ENCODE measurements at regions not wholly inside any gene's neighbourhood (a gene's known extent, or its start where the extent isn't known, plus 50 kb on each side); places are given as distances from the start of the nearest gene placed in this dataset.

GRCh38 chr5:58057324-58057723 is 402.6 kb downstream of the PLK2 start:
- 93 to 97% (median 95%) methylated on average over 4 of the region's 4 CpGs for WGBS, 4 donors
- Histone ChIP-seq H3K4me3 (no peak overlapping the region), H3K9me3 (peaks cover 0 to 13% (median 0%) of the 10 kb centered on the region in 12 donors), H3K4me1 (peaks cover 0 to 25% (median 2%) of the 10 kb centered on the region in 12 donors), H3K27ac (peak overlapping the region in 2 of 12 donors; percentile 13 to 43), H3K36me3 (no peaks in the 10 kb centered on the region), H3K27me3 (no peaks in the 10 kb centered on the region)
- TF ChIP-seq CTCF (IDR thresholded peaks at IDR 0.05) (no peak), POLR2A (IDR thresholded peaks at IDR 0.05) (no peak)
- no peak for ATAC-seq
- intact Hi-C loops (cut with DNase I) = no loop called here
- no peak for DNase-seq

- intact Hi-C loops (cut with DNase I) = no loop called here
- WGBS, 4 donors = 46 to 65% (median 53%) methylated on average over 1 of the region's 1 CpG
- Histone ChIP-seq H3K27ac (peak overlapping the region in 3 of 12 donors; percentile 13 to 43 (median 25)), H3K36me3 (no peaks in the 10 kb centered on the region), H3K4me3 (no peak overlapping the region), H3K27me3 (no peaks in the 10 kb centered on the region), H3K4me1 (peaks cover 0 to 23% (median 2%) of the 10 kb centered on the region in 12 donors), H3K9me3 (peaks cover 0 to 15% (median 0%) of the 10 kb centered on the region in 12 donors)
- no peak for TF ChIP-seq CTCF (IDR thresholded peaks at IDR 0.05)
- no peak for TF ChIP-seq POLR2A (IDR thresholded peaks at IDR 0.05)
- DNase-seq (peak in 1 of 5 donors; percentile 24), ATAC-seq (peak in 1 of 4 donors; percentile 64)
Measured at GRCh38 chr5:58056546-58056945, 403.3 kb downstream of the PLK2 start.

DNA sequence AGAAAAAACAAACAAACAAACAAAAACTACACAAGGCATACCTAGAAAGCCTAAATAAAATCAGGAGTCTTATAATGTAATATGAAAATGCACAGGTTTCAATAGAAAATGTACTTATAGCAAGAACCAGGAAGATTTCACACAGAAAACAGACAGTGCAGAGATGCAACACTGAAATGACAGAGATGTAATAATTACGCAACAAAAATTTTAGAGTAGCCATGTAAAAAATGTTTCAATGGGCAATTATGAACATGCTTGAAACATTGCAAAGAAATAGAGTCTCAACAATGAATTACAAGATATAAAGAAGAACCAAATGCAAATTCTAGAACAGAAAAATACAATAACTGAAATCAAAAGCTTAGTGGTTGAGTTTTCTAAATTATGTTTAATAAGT is 405.9 kb downstream of the PLK2 start:
- Histone ChIP-seq H3K27ac (no peak overlapping the region), H3K4me3 (no peak overlapping the region), H3K36me3 (no peaks in the 10 kb centered on the region), H3K4me1 (peaks cover 0 to 10% (median 0%) of the 10 kb centered on the region in 12 donors), H3K27me3 (no peaks in the 10 kb centered on the region), H3K9me3 (peaks cover 0 to 15% (median 0%) of the 10 kb centered on the region in 12 donors)
- no peak for ATAC-seq
- TF ChIP-seq CTCF (IDR thresholded peaks at IDR 0.05) (no peak), POLR2A (IDR thresholded peaks at IDR 0.05) (no peak)
- intact Hi-C loops (cut with DNase I) = no loop called here
- 96 to 100% (median 98%) methylated on average over 1 of the region's 1 CpG for whole genome bisulfite sequencing, 4 donors
- DNase-seq = no peak

GRCh38 chr5:58048954-58049353 is 410.9 kb downstream of the PLK2 start:
- 72 to 89% (median 85%) methylated on average over 3 of the region's 3 CpGs for WGBS, 4 donors
- Histone ChIP-seq H3K4me1 (peaks cover 0 to 4% (median 0%) of the 10 kb centered on the region in 12 donors), H3K27me3 (no peaks in the 10 kb centered on the region), H3K4me3 (no peak overlapping the region), H3K36me3 (no peaks in the 10 kb centered on the region), H3K27ac (no peak overlapping the region), H3K9me3 (peaks cover 0 to 5% (median 0%) of the 10 kb centered on the region in 12 donors)
- TF ChIP-seq POLR2A (IDR thresholded peaks at IDR 0.05) (no peak), CTCF (IDR thresholded peaks at IDR 0.05) (no peak)
- no peak for ATAC-seq
- DNase-seq = no peak
- intact Hi-C loops (cut with DNase I) = no loop called here
